ENCODE measurements at regions not wholly inside any gene's neighbourhood (a gene's known extent, or its start where the extent isn't known, plus 50 kb on each side); places are given as distances from the start of the nearest gene placed in this dataset.

DNA sequence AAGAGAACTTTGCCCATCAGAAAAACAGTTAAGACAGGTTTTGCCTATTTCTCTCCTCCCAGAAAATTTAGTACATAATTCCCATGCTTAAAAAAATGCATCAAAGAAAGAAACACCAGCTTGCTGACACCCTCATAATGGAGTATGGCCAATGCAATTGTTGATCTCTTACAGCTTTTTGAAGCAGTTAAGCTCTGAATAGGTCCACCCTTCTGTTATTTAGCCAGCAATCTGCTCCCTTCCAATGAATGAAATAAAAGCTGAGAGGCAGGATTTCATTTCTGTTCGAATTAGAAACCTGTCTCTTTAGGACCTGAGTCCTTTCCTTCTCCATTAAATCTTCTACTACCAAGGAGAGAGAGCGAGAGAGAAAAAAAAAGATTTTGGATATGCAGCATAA is 288.7 kb downstream of the RNF144B start:
- DNase-seq = no peak

DNA sequence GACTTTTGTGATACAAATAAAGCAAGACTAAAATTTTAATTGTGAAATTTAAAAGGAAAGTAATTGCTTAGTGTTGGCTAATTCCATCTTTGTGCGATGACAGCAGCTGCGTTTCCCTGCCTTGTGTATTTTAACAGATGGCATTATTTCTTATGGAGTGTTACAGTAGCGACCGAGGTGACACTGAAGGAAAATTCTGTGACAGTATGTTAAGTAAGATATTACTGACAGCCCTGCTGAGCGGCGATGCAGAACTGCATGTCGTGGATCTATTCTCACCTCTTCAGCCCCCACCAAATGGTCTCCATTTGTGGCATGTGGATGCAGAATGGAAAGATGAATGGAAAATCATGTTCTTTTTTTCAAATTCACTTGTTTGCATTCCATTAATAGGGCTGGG is 289.4 kb downstream of the RNF144B start:
- no peak for DNase-seq

DNA sequence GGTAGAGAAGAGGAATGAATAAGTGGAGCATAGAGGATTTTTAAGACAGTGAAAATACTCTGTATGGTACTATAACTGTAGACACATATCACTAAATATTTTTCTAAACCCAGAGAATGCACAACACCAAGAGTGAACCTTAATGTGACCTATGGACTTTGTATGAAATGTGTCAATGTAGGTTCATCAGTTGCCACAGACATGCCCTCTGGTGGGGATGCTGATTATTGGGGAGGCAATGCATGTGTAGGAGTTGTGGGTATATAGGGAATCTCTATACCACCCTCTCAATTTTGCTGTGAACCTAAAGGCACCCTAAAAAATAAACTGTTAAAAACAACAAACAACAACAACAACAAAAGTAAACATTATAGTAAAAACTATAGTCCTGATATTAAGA is 293.7 kb downstream of the RNF144B start:
- no peak for DNase-seq

DNA sequence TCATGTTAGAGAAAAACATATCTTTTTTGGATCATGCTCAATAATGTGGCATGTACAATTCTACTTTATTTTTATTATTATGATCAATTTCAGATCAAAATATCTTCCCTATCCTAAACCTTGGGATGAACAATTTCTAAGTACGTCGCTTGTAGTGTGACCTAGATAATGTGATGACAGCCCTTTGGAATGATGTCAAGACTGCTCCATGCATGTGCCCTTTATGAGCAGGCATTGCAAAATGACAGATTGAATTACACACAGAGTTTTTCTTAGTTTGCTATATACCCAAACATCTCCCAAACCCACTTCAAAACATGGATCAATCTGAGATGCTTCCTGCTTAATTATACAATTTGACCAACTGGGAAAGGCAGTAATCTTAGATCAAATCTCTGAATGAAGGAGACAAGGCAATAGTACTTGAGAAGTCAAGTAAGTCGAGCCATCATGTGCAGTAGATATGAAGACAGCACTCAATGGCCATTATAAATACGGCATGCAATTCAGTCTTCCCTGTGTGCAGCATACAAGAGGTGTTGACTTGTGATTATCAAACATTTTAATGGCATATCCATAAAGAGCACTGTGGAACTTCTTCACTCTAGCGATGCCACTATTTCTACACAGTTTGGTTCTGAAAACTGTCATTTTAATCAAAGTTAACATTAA is 294.8 kb downstream of the RNF144B start:
- no peak for DNase-seq

DNA sequence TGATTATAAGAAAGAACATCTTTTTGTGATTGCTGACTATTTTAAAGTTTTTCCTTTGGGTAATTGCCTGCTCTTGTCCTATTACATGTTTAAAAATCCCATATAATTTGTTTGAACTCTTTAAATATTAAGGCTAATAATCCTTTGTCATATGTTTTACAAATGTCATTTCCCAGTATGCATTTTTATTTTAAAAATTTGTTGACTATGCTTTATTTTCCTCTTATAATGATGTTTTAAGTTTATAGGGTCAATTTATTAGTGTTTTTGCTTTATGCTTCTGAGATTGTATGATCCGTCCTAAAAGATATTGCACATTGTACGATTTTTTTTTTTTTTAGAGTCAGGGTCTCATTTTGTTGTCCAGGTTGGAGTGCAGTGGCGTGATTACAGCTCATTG is 297.2 kb downstream of the RNF144B start:
- DNase-seq = no peak

DNA sequence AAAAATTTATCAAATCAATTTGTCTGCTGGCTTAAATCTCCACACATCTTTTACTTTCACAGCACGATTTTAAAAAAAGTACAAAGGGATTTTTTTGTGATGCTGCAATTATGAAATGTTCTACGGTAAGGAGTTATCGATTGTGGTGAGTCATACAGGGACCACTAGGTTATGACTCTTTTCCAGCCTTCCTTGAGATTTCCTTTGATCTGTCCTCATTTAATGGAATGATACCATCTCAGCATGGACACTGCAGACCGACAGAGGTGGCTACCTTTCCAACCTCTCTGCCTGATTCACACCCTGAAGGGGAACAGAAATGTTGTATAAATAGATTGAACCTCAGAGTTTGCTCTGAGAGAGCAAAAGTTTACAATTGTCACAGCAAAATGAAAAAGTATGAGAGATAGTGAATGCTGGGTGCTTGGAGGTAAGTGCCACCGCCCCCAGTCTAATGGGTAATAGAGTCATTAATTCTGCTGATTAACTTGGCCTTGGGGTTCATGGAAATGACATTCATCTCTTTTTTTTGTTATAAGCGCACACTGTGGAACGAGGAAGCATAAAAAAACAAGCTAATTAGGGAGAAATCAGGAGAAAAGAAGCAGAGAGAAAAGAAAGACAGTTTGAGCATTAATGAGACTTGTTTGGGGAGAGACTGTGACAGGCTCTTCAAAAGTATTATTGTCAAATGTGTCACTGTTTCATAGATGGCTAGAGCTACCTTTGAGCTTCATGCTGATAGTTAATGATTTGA is 306.0 kb downstream of the RNF144B start:
- DNase-seq = no peak

DNA sequence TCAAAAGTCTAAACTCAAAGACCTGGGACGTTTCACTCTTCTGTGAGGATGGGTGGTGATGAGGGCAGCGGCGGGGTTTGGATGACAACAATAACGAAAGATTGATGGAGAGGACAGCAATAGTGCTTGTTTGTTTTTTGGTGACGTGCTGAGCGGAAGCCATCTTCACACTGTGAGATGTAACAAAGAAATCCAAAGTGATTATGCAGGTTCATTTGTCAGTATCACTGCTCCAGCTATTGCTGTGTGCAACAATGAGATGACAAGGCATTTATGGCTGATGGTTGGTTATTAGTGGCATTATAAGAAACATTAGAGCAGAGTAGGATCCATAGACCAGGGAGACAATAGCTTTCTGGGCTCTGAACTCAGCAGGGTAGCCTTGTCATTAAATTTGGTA is 306.7 kb downstream of the RNF144B start:
- DNase-seq = no peak

DNA sequence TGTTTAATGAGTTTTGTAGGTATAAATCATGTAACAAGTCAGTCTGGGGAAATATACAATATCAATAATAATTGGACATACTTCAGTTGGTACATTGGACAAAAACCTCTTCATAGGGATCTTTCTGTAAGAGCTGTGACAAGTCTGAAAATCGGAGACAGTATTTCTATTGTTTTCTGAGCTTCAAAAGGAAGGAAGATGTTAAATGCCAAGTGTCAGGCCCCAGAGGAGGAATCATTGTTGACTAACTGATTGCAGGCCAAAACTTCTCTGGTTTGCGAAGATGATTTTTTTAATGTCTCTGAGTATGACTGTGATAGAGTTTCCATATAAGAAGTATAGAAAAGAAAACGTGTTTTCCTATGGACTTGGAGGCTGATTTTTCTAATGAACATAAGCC is 316.4 kb downstream of the RNF144B start:
- no peak for DNase-seq

DNA sequence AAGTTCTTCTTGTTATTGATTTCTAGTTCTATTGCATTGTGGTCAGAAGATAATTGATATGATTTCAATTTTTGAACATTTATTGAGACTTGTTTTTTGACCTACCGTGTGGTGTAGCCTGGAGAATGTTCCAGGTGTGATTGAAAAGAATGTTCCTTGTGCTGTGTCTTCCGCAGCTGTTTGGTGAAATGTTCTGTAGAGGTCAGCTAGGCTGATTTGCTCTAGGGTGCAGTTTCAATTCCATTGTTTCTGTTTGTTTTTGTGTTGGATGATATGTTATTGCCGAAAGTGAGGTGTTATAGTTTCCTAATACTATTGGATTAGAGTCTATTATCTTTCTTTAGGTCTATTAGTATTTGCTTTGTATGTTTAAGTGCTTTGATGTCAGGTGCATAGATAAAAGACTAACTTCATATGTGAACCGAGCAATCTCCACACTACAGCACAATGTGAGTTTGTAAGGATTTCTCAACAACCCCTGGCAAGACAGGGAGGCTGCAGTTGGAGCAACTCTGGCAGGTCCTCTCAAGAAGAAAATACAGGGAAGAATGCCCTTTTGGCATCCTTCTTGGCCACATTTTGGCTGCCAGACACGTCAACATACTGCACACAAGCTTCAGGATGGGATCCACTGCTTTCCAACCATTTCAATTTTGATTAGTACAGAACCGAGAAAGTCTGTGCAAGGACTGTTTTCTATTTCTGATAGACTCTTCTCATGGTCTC is 320.7 kb downstream of the RNF144B start:
- DNase-seq = no peak

DNA sequence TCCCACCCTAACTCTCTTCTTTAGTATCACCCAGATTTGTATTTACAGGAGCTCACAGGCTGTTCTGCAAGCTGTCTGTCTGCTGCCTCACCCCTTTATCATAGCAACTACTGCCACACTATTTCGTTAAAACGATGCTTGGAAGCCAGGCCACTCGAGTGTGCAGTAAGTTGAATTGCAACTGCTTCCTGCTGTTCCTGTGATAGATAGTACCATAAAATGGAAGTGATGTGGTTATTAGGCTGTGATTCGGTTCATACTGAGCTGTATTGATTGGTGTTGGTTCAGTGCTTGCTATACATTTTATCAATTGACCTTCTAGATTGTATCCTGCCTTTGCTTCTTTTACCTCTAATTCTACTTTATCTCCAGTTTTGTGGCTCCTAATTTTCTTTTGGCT is 325.4 kb downstream of the RNF144B start:
- DNase-seq = no peak

DNA sequence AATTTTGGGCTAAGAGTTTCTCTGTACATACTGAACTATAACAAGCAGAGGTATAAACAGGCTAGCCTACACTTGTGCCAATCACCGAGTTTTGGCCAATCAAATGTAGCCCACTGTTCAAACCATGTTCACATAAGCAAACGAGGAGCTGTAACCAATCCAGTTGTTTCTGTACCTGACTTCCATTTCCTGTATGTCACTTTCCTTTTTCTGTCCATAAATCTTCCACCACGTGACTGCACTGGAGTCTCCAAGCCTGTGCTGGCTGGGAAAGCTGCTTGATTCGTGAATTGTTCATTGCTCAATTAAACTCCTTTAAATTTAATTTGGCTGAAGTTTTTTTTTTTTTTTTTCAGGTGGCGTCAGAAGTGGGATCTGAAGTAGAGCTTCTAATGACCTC is 332.9 kb downstream of the RNF144B start:
- no peak for DNase-seq

DNA sequence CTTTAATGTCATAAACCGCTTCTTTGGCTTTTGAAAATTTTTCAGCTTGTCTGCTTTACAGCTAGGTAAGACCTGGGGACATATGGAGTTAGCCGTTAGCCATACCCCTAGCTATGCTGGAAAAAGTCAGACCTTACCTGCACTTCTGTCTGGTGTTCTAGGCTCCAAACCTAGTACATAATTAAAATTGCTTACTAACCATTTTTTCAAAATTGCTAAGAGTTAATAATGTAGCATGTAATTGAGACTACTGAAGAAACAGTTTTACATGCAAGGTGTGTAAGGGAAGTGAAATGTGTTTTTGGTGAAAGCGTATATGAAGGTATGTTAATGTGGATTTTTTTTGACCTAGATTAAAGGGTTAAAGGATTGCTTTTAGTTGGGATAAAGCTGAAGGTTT is 336.9 kb downstream of the RNF144B start:
- no peak for DNase-seq

DNA sequence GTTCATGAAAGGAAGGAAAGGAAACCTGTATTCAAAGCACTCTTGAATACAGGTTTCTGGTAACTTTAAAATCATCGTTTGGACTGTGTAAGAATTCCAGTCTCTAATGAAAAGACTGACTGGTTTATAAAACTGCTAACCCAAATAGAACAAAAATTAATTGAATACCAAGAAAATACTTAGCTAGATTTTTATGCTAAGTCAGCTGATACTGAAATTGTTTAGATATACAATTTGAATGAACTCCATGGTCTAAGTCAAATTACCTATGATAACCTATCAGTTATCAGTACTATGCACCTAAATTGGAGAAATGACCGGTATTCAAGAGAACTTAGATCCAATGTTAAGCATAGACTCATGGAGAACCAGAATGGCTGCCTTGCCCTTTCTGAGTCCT is 338.3 kb downstream of the RNF144B start:
- no peak for DNase-seq

DNA sequence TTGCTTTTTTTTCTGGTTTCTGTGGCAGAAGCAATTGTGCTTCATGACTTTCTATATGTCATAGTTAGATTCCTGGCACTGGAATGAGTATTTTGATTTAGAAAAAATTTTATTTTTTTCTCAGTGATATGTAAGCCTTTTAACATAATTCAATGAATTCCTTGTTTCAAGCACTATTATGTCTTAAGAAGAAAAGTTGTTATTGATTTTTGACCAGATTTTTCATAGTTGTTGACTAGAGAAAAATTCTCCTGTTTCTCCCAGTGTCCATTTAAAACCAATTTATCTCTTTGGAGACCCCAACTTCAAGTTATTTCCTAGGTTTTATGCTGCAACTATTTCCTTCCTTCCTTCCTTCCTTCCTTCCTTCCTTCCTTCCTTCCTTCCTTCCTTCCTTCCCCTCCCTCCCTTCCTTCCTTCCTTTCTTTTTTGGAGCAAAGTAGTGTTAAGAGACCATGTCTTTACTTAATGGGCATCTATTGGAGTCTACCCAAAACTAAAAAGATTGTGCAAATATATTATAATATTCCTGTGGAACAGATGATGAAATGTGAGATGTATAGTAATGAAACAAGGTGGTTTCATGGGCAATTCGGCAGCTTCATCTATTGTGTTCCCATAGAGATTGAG is 346.9 kb downstream of the RNF144B start:
- DNase-seq = no peak

DNA sequence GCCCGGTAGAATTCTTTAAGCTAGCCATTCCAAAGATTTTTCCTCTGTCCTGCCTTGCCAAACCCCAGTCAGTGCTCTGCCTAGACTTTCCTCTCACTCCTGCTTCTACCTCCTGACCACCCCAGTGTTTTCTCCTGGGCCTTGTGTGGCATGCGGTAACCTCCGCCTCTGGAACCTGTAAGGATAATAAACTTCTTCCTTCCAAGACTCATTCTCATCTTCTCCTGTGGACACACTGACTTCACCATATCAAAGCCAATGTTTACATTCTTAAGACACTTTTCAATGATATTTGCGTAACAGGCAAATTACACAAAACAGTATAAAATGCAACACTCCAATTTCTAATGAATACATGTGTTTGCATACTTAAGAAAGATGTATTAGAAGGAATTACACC is 354.6 kb downstream of the RNF144B start:
- DNase-seq = no peak

DNA sequence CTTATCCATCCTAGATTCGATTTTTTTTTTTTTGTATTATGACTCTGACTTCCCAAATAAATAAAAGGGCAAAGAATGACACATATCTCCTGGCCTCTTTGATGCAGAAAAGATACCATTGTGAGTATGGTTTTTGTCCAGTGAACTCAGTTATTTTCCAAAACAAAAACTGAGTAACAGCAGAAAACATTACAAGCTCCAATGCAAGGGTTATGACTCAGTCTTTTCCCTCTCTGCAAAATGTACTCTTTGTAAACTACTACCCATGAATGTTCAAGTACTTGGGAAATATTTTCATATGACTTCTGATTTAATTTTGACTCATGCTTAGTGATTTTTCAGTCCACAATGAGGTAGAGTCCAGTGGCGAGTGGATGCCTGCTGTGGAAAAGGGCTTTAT is 355.3 kb downstream of the RNF144B start:
- DNase-seq = no peak

DNA sequence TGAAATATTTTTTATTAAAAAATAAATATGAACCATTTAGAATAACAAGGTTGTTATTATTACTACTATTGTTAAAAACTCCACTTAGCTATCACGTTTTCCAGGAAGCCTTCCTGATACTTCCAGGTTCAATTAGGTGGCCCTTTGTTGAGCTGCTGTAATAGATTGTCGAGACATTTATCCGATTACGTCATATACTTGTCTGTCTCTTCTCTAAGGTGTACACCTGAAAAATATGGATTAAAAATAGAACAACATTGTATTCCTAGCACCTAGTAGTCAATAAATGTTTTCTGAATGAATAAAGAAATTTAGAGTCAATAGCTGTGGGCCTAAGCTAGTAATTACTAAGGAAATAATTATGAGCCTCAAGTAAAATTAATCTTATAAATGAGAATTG is 359.6 kb downstream of the RNF144B start:
- DNase-seq = no peak

DNA sequence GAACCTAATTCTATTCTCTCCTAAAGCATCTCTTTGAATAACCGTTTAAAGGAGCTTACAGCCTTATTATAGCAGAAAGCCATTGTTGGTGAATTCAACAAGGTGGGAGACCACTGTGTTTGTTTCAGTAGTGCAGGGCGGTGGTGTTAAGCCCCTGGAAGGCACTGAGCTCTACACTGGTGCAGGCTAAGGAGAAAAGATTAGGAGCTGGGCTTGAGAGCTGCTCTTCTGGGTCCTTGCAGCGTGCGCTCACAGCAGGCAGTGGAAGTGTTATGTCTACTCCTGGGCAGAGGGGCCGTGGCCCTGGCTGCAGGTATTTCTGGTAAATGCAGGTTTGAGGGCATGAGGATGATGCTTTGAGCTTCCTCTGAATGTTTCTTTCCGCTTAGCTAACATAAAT is 361.2 kb downstream of the RNF144B start:
- no peak for DNase-seq

DNA sequence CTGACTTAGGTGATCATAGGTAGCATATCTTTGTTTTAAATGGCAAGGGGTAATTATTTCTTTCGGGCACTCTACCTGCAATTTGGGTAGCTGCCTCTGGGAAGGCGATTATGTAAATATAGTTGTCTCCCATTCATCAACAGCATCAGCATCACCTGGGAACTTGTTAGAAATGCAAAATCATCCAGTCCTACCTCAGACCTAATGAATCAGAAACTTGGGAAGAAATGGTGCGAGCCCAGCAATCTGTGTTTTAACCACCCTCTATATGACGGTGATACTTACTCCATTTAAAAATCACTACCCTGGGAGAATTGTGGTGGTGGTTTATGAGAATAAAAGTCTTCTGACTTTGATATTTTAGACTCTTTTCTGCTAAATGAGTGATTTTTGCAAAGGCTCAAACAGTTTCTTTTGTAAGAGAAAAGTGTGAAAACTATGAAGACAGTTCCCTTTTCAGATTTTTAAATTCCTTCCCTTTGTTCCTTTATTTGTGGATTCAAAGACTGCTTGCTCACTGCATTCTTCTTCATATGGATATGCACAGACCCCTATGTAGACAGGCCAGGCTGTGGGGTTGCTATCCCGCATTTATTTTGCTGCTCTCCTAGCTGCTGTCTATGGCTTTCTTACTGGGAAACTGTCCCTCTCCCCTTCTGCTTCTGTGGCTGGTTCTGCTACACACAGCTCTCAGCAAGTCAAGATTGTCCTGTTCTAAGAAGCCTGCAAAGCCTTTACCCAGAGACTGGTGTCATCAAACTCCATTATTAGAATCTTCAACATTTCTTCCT is 365.3 kb downstream of the RNF144B start:
- no peak for DNase-seq

DNA sequence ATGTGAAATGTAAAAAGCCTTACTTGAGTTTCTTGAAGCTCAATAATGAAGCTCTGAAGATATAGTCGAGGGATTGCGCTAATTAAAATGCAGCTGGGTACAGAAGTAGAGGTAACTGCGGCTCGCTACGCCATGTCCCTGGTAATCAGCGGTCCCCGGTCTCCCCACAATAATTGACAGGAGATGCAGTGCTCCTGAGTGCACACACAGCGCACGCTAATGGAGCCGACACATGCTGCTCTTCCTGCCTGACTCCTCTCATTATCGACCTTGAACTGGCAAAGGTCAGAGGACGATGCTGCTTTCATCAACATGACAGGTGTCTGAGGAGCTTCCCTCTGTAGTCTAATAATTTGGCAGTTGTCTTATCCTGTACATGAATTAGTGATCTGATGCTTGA is 365.9 kb downstream of the RNF144B start:
- DNase-seq = no peak

DNA sequence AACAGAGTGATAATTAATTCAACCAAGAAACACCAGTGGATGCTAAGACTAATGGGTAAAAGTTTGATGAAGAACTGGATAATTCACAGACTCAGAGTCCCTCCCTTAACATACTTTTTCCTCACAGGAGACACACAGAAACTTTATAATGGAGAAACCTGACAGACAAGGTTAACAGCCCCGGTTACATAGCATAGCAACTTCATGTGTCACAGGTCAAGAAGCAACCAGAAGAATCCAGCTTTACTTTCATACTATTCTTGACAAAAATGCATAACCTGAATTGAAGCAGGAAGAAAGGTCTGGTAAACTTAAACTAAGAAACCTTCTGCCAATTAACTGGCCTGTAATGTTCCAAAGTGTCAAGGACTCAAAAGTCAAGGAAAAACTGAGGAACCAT is 375.9 kb downstream of the RNF144B start:
- DNase-seq = no peak

DNA sequence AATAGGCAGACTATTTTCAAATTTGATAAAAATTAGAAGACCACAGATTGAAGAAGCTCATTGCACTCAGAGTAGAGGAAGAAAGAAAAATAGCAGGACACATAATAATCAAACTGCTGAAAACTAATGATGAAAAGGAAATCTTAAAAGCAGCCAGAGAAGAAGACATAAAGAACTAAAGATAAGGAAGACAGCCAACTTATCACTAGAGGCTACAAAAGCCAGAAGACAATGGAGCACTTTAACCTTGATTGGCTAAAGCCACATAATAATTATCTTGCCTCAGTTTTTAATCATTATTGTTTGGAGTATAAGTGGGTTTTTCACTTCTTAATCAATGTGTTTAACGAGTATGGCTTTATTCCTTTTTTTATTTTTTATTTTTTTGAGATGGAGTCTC is 397.6 kb downstream of the RNF144B start:
- no peak for DNase-seq
